ENCODE measurements at regions not wholly inside any gene's neighbourhood (a gene's known extent, or its start where the extent isn't known, plus 50 kb on each side); places are given as distances from the start of the nearest gene placed in this dataset.

GRCh38 chr9:117951127-117951526 lies 246.9 kb downstream of the TLR4 start:
- TF ChIP-seq EZH2 (IDR thresholded peaks at IDR 0.05; ENCODE audit: low read depth) (no peak), CTCF (conservative IDR thresholded peaks at IDR 0.05) (no peak)
